ENCODE measurements at regions not wholly inside any gene's neighbourhood (a gene's known extent, or its start where the extent isn't known, plus 50 kb on each side); places are given as distances from the start of the nearest gene placed in this dataset.

GRCh38 chr3:81040107-81040506 is 721.3 kb downstream of the GBE1 start:
- DNase-seq: no peak

GRCh38 chr3:81033684-81034083 is 727.8 kb downstream of the GBE1 start:
- no peak for DNase-seq

DNA sequence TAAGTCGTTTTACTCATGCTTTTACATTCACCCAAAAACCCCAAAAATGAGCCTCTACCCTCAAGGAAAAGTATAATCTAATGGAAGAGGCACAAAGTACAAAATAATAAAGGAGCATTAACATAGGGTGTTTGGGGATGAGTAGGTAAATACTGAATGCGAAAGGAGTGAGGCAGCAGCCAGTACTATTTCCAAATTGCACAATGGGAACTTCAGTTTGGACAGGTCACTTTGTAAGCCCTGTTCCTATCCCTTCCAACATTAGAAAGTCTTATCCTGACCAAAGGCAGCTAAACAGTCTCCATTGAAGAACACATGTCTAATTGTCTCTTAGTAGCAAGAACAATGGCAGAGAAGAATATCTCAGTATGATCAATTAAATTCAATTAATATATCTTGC is 728.3 kb downstream of the GBE1 start:
- no peak for DNase-seq

- DNase-seq: peak; percentile 34
Observed at GRCh38 chr3:81029861-81030260, 731.6 kb downstream of the GBE1 start.

DNA sequence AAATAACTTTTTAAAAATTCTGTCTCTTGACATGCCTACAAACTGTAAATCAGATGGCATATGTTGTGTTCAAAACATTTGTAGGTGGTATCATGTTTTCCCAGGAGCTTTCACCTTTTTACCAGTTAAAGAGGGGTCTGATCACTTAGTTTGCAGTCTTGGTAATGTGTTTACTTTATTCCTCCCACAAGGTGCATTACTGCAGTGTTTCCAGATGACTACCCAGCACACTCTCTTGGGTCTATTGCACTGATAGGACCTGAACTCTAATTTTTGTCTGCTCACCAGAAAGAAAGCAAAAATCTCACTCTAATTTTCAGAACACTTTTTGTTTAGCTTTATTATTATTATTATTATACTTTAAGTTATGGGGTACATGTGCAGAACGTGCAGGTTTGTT is 734.1 kb downstream of the GBE1 start:
- DNase-seq: peak; percentile 17

DNA sequence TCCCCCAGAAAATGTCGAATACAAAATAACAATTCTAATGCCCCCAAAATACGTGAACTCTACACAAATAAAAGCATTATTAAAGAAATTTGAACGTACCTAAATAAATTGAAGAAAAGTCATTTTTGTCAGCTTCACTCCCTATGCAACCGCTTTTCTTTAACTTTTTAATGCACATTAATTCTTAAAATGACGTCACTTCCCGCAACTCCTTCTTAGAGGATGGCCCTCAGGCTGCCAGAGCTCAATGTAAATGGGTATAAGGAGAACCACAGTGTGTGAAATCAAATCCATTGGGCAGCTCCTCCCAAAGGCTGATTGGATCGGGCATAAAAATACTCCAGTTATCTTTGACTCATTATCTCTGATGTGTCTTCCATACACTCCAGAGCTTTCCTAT is 736.9 kb downstream of the GBE1 start:
- DNase-seq: no peak

DNA sequence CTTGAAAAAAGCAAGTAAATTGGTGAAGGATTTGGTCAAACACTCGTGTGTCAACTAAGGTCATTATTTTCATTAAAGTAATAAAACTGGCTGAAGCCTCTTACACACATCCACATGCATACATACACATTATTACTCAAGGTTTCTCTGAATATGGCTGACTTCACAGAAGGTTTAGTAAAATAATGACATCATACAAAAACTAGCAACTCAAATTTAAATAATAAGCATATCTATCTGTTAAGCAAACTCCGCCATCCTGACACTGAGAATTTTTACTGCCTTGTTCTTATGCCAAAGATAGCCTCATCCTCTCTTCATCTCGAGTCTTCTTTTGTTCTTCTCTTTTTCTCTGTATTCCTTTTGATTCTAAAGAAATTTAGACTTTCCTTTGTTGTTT is 739.1 kb downstream of the GBE1 start:
- no peak for DNase-seq

GRCh38 chr3:81013360-81013759 is 748.1 kb downstream of the GBE1 start:
- DNase-seq: no peak

GRCh38 chr3:81005992-81006391 is 755.5 kb downstream of the GBE1 start:
- DNase-seq: no peak

DNA sequence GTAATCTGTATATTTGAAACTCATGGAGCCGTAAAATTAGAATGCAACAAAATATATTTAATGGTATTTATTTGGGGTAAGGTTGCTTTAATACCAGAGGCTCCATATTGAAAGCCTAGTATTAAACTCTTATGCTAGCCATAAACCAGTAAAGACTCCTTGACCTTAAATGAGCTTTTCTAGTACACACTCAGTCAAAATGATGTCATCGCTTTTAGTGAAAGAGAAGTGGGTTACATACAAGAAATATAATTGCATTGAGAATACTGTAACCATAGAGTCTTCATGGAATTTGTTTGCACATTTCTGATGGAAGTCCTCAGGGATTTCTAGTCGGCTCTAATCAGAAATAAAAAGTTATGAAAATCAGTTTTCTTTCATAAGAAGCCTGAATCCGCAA is 757.6 kb downstream of the GBE1 start:
- DNase-seq: no peak

GRCh38 chr3:81003008-81003645 is 758.3 kb downstream of the GBE1 start:
- DNase-seq: no peak

GRCh38 chr3:80999481-80999880 is 762.0 kb downstream of the GBE1 start:
- DNase-seq: no peak

DNA sequence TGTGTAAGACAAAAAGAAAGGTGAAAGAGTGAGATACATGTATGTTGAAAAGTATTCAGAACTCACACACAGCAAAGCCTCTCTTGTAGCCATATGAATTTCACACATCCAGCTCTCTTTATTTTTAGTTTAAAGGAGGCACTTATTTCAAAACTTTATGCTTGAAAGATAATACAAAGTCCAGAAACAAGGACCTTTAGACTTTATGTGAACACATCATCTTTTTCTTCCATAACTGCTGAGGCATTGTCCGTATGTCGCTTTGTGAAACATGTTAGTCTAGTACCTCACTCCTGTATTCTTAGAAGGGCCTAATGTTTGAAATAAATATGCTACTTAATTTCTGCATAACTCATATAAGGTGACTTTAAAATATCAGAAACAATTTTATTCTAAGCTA is 763.4 kb downstream of the GBE1 start:
- no peak for DNase-seq

GRCh38 chr3:80997622-80998021 is 763.8 kb downstream of the GBE1 start:
- DNase-seq: no peak

- DNase-seq: no peak
Observed at GRCh38 chr3:80994767-80995166, 766.7 kb downstream of the GBE1 start.

- no peak for DNase-seq
Observed at GRCh38 chr3:80994085-80994665, 767.3 kb downstream of the GBE1 start.

DNA sequence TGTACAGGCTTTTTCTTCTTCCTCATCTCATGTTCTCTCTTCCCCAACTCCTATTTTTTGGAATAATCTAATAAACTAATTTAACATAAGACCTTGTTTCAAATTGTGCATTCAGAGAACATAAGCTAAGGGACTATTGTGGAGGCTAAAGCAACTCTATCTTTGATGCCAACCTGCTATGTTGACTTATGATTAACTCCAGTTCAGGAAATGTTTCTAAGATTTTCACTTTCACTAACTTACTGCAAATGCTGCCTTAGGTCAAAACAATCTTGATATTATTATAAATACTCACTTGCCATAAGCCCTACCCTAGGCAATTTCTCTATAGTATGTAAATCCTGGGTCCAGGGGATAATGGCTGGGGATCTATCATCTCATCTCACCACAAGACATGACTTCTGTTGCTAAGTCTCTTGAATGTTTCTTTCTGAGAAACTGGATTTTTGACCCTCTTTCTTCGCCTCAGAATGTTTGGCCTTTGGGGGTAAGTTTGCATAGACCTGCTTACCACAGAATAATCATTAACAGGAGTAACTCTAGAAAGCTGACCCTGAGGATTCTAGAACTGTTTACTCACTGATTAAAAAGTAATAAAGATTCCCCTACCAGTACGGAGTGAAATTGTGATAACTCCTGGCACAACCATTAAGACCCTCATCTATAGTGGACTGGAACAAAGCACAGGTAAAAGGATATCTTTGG is 768.1 kb downstream of the GBE1 start:
- DNase-seq: no peak

DNA sequence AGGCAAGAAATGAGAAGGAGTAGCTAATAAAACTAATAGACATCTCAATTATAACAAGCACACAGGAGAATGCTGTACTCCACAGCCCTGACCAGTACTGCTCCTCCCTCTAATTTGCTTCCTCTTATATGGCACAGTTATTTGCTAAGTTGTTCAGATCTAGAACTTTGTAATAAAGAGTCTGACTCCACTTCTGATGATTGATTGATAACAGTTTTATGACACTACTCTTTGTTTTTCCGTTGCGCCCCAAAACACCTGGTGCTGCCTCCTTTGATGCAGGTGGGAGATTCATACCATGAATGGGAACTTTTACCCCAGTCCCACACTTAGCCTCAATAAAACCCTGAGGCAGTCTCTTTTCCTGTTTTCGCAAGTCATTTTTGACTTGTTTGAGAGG is 777.7 kb downstream of the GBE1 start:
- DNase-seq: no peak

- DNase-seq: no peak
Observed at GRCh38 chr3:80978216-80978969, 783.1 kb downstream of the GBE1 start.

GRCh38 chr3:80970292-80970691 is 791.2 kb downstream of the GBE1 start:
- no peak for DNase-seq

DNA sequence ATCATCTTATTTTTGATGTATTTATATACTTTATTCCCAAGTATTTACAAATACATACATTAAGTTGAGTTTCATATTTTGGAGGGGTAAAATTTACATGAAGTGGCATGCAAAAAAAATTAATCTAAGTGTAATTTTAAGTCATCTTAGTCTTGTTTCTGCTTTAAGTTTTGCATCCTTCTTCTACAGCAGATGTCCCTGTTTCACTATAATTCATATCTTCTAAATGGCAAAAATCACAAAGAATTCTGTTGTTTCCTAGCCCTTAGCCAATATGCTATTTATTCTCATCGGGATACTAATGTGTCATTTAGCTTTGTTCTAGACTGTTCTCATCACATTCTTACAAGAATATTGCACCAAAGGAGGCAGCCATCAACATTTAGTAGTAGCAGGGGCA is 831.9 kb downstream of the GBE1 start:
- no peak for DNase-seq

DNA sequence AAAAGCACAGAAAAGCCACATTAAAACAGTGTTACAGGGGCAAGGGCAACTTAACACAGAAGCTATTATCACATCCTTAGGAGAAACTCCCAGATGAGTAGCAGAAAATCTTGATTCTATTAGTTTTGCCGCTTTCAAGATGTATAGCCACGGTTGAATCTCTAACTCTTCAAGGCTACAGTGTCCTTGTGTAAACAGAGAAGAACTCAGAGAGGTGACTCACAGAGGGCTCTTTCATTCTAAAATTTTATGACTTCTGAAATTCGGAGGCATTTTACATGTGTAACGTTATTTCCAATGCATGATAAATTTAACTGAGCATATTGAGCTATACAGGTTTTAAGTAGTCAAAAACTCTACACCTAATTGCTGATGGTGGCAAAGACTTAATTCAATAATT is 846.6 kb downstream of the GBE1 start:
- DNase-seq: no peak

- no peak for DNase-seq
Observed at GRCh38 chr3:80898211-80898610, 863.2 kb downstream of the GBE1 start.

DNA sequence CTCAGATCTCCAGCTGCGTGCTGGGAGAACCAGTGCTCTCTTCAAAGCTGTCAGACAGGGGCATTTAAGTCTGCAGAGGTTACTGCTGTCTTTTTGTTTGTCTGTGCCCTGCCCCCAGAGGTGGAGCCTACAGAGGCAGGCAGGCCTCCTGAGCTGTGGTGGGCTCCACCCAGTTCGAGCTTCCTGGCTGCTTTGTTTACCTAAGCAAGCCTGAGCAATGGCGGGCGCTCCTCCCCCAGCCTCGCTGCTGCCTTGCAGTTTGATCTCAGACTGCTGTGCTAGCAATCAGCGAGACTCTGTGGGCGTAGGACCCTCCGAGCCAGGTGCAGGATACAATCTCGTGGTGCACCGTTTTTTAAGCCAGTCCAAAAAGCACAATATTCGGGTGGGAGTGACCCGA is 864.4 kb downstream of the GBE1 start:
- peak; percentile 4 for DNase-seq
